ENCODE measurements at regions not wholly inside any gene's neighbourhood (a gene's known extent, or its start where the extent isn't known, plus 50 kb on each side); places are given as distances from the start of the nearest gene placed in this dataset.

DNA sequence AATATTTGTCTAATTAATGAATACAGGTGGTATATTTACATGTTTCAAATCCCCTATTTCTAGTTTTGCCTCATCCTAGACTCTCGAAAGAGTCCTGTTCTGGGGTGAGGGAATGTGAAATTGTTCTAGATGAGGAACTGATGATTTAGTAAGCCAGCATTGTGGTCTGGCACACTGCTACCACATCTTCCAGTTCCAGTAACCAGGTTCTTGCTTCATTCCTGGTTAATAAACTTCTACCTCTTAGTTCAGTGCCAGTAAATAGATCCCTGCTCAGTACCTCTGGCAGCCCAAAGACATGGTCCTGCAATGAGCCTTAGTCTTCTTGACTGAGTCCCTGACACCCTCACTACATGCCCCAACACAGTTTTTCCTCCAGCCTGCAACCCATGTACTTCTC lies 207.7 kb downstream of the SREK1 start:
- TF ChIP-seq, protein P1, sequence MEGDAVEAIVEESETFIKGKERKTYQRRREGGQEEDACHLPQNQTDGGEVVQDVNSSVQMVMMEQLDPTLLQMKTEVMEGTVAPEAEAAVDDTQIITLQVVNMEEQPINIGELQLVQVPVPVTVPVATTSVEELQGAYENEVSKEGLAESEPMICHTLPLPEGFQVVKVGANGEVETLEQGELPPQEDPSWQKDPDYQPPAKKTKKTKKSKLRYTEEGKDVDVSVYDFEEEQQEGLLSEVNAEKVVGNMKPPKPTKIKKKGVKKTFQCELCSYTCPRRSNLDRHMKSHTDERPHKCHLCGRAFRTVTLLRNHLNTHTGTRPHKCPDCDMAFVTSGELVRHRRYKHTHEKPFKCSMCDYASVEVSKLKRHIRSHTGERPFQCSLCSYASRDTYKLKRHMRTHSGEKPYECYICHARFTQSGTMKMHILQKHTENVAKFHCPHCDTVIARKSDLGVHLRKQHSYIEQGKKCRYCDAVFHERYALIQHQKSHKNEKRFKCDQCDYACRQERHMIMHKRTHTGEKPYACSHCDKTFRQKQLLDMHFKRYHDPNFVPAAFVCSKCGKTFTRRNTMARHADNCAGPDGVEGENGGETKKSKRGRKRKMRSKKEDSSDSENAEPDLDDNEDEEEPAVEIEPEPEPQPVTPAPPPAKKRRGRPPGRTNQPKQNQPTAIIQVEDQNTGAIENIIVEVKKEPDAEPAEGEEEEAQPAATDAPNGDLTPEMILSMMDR (IDR thresholded peaks at IDR 0.05; ENCODE audit: insufficient read depth, low read length, missing control alignments) = no peak
- CTCF ChIA-PET = no interaction called here
- POLR2A ChIA-PET = no interaction called here
- no peak for DNase-seq (ENCODE audit: low read depth, low spot score)
- H3K4me3 ChIP-seq (ENCODE audit: low read depth, low read length) = no peak overlapping the region

- ChIA-PET POLR2A (no interaction called here), CTCF (no interaction called here)
- H3K4me3 ChIP-seq (ENCODE audit: low read depth, low read length) = no peak overlapping the region
- TF ChIP-seq, protein P1 (IDR thresholded peaks at IDR 0.05; ENCODE audit: insufficient read depth, low read length, missing control alignments) = no peak
- no peak for DNase-seq (ENCODE audit: low read depth, low spot score)
Measured at GRCh38 chr5:66353186-66353585, 209.1 kb downstream of the SREK1 start.

- no peak for DNase-seq (ENCODE audit: low read depth, low spot score)
- TF ChIP-seq, protein P1 (IDR thresholded peaks at IDR 0.05; ENCODE audit: insufficient read depth, low read length, missing control alignments) = no peak
- ChIA-PET POLR2A (no interaction called here), CTCF (interaction anchor here (0.9 kb wide), 1 partner anchor 48 kb away, joined by 3 read pairs; no protein-coding TSS in a partner anchor)
- no peak overlapping the region for H3K4me3 ChIP-seq (ENCODE audit: low read depth, low read length)
Measured at GRCh38 chr5:66354422-66354821, 210.3 kb downstream of the SREK1 start.

DNA sequence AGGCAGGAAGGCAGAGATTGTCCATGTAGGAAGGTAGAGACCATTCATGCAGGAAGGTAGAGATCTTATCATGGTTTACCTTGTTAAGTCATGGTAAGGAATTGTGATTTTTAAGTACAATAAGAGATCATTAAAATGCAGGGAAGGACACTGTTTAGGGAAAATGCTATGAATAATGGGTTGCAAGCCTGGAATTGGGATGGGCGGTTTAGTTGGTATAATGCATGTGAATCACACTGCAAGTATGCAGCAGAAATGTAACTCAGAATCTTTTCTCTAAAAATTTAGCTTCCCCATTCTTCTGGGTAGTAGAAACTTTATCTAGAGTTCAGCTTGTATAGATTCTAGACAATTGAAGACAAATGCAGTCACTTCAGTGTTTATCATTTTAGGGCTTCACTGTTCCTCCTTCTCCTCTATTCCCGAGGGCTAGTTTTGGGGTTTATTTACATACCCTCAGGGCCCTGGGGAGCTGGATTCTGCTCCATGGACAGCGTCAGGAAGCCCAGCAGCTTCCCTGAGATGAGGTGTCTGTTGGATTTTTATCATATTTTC lies 212.0 kb downstream of the SREK1 start:
- ChIA-PET CTCF (no interaction called here), POLR2A (no interaction called here)
- no peak overlapping the region for H3K4me3 ChIP-seq (ENCODE audit: low read depth, low read length)
- no peak for DNase-seq (ENCODE audit: low read depth, low spot score)
- TF ChIP-seq, protein P1 (IDR thresholded peaks at IDR 0.05; ENCODE audit: insufficient read depth, low read length, missing control alignments) = no peak

GRCh38 chr5:66358741-66359140 lies 214.6 kb downstream of the SREK1 start:
- TF ChIP-seq, protein P1 (IDR thresholded peaks at IDR 0.05; ENCODE audit: insufficient read depth, low read length, missing control alignments) = no peak
- POLR2A ChIA-PET = no interaction called here
- no peak overlapping the region for H3K4me3 ChIP-seq (ENCODE audit: low read depth, low read length)
- DNase-seq (ENCODE audit: low read depth, low spot score) = no peak
- CTCF ChIA-PET = interaction anchor here (1.5 kb wide), 1 partner anchor 51 kb away, joined by 4 read pairs; no protein-coding TSS in a partner anchor

DNA sequence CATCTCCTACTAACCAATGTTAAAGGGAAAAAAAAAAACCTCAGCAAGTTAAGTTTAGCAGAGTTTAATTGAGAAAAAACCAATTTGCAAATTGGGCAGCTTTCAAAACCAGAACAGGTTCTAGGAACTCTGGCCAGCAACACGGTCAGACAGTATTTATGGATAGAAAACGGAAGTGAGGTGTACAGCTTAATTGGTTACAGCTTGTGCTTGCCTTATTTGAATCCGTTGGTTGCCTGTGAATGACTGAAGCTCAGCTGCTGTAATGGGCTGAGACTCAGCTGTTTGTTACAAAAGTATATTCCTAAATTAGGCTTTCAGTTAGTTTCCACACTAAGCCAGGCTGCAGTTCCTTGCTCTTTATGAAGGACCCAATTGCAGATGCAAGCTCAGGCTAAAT lies 217.0 kb downstream of the SREK1 start:
- CTCF ChIA-PET = interaction anchor here (1.3 kb wide), 1 partner anchor 53 kb away, joined by 3 read pairs; no protein-coding TSS in a partner anchor
- DNase-seq (ENCODE audit: low read depth, low spot score) = no peak

More for the DNA sequence above, 217.0 kb downstream of the SREK1 start:
- no peak overlapping the region for H3K4me3 ChIP-seq (ENCODE audit: low read depth, low read length)
- TF ChIP-seq, protein P1 (IDR thresholded peaks at IDR 0.05; ENCODE audit: insufficient read depth, low read length, missing control alignments) = no peak
- POLR2A ChIA-PET = interaction anchor here (0.7 kb wide), 1 partner anchor 16 kb away, joined by 3 read pairs; no protein-coding TSS in a partner anchor

Measured in AG04449 (cell line).